OCI-LY1 (cell line): ENCODE measurements at regions not wholly inside any gene's neighbourhood (a gene's known extent, or its start where the extent isn't known, plus 50 kb on each side); places are given as distances from the start of the nearest gene placed in this dataset.

Experiments used
- H2AFZ ChIP-seq: fragments of 200-600 bp; sonication (generic), shearing (Covaris generic); 2 replicates; pipeline ENCODE4 v1.6.0; 2014; ENCODE audit warnings: antibody characterized with exemption, mild to moderate bottlenecking, low read length
- H3F3A ChIP-seq: fragments of 200-600 bp; sonication (generic), shearing (Covaris generic); 2 replicates; pipeline ENCODE4 v1.6.0; 2014; ENCODE audit warnings: mild to moderate bottlenecking, antibody characterized with exemption, low read length, moderate library complexity; ENCODE audit not compliant: insufficient read depth
- H3K27ac ChIP-seq: fragments of 200-600 bp; sonication (generic); 2 replicates; pipeline ENCODE4 v1.5.1; 2014; ENCODE audit warnings: low read length, mixed run types, mild to moderate bottlenecking, low read depth; ENCODE audit not compliant: poor library complexity, severe bottlenecking
- H3K27me3 ChIP-seq: fragments of 200-600 bp; sonication (generic); 2 replicates; pipeline ENCODE4 v1.6.0; 2014; ENCODE audit warnings: antibody characterized with exemption, mild to moderate bottlenecking, low read length, moderate library complexity; ENCODE audit not compliant: insufficient read depth
- H3K36me3 ChIP-seq: fragments of 200-600 bp; sonication (generic); 2 replicates; pipeline ENCODE4 v1.6.1; 2014; ENCODE audit warnings: mild to moderate bottlenecking, antibody characterized with exemption, low read length, moderate library complexity, mixed read lengths; ENCODE audit not compliant: insufficient read depth
- H3K4me1 ChIP-seq: fragments of 200-600 bp; sonication (generic); 2 replicates; pipeline ENCODE4 v1.5.1; 2014; ENCODE audit warnings: mild to moderate bottlenecking, low read length, moderate library complexity; ENCODE audit not compliant: insufficient read depth, severe bottlenecking
- H3K4me2 ChIP-seq: fragments of 200-600 bp; sonication (generic), shearing (Covaris generic); 2 replicates; pipeline ENCODE4 v1.6.1; 2014; ENCODE audit warnings: low read length
- H3K4me3 ChIP-seq: fragments of 200-600 bp; sonication (generic); 2 replicates; pipeline ENCODE4 v1.5.1; 2014; ENCODE audit warnings: low read length, low read depth, mild to moderate bottlenecking, mixed read lengths; ENCODE audit not compliant: poor library complexity, severe bottlenecking
- H3K79me2 ChIP-seq: fragments of 200-600 bp; shearing (Covaris generic); 2 replicates; pipeline ENCODE4 v1.6.1; 2016; ENCODE audit warnings: mixed run types, low read length, mixed read lengths; ENCODE audit not compliant: insufficient read depth
- H3K9ac ChIP-seq: fragments of 200-600 bp; sonication (generic), shearing (Covaris generic); 2 replicates; pipeline ENCODE4 v1.6.1; 2014; ENCODE audit warnings: mild to moderate bottlenecking, low read length, mixed read lengths
- H3K9me2 ChIP-seq: fragments of 200-600 bp; sonication (generic), shearing (Covaris generic); 2 replicates; pipeline ENCODE4 v1.6.1; 2014; ENCODE audit warnings: low read depth, mild to moderate bottlenecking, low read length, mixed read lengths
- H3K9me3 ChIP-seq: fragments of 200-600 bp; shearing (Covaris generic); 2 replicates; pipeline ENCODE4 v1.6.1; 2014; ENCODE audit warnings: low read length, mixed read lengths
- H4K20me1 ChIP-seq: fragments of 200-600 bp; sonication (generic), shearing (Covaris generic); 2 replicates; pipeline ENCODE4 v1.6.0; 2016; ENCODE audit warnings: mild to moderate bottlenecking, low read length; ENCODE audit not compliant: insufficient read depth
- EZH2 ChIP-seq: fragments of 200-600 bp; sonication (generic), shearing (Covaris generic); IDR thresholded peaks from 2 replicates; pipeline ENCODE4 v1.8.0; 2017; ENCODE audit warnings: borderline replicate concordance, mixed run types, mild to moderate bottlenecking, antibody characterized with exemption, low read length, moderate library complexity, mixed read lengths
- TF ChIP-seq, protein P1 (sequence below): fragments of 200-600 bp; sonication (generic), shearing (Covaris generic); IDR thresholded peaks from 2 replicates; pipeline ENCODE4 v1.5.1; 2017; ENCODE audit warnings: mild to moderate bottlenecking, antibody characterized with exemption, low read length, moderate library complexity, mixed read lengths

- TF ChIP-seq, protein P1, sequence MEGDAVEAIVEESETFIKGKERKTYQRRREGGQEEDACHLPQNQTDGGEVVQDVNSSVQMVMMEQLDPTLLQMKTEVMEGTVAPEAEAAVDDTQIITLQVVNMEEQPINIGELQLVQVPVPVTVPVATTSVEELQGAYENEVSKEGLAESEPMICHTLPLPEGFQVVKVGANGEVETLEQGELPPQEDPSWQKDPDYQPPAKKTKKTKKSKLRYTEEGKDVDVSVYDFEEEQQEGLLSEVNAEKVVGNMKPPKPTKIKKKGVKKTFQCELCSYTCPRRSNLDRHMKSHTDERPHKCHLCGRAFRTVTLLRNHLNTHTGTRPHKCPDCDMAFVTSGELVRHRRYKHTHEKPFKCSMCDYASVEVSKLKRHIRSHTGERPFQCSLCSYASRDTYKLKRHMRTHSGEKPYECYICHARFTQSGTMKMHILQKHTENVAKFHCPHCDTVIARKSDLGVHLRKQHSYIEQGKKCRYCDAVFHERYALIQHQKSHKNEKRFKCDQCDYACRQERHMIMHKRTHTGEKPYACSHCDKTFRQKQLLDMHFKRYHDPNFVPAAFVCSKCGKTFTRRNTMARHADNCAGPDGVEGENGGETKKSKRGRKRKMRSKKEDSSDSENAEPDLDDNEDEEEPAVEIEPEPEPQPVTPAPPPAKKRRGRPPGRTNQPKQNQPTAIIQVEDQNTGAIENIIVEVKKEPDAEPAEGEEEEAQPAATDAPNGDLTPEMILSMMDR, result no peak
- no peak for TF ChIP-seq EZH2
- 0 out of 2 replicates have a peak, but pooled peaks cover 3% of the 10 kb centered on the region for H3K27me3 ChIP-seq
- no peaks in the 10 kb centered on the region for H3K79me2 ChIP-seq
- H2AFZ ChIP-seq, result no peak overlapping the region
- H3K4me3 ChIP-seq, result no peak overlapping the region
- no peaks in the 10 kb centered on the region for H3K9me3 ChIP-seq
- no peaks in the 10 kb centered on the region for H4K20me1 ChIP-seq
- H3K4me2 ChIP-seq, result no peak overlapping the region
- no peaks in the 10 kb centered on the region for H3K36me3 ChIP-seq
- no peaks in the 10 kb centered on the region for H3K4me1 ChIP-seq
- no peaks in the 10 kb centered on the region for H3F3A ChIP-seq
- no peak overlapping the region for H3K27ac ChIP-seq
- H3K9me2 ChIP-seq, result no peaks in the 10 kb centered on the region
- no peak overlapping the region for H3K9ac ChIP-seq
Observed at GRCh38 chr20:61015602-61016001, 236.5 kb upstream of the CDH4 start.

DNA sequence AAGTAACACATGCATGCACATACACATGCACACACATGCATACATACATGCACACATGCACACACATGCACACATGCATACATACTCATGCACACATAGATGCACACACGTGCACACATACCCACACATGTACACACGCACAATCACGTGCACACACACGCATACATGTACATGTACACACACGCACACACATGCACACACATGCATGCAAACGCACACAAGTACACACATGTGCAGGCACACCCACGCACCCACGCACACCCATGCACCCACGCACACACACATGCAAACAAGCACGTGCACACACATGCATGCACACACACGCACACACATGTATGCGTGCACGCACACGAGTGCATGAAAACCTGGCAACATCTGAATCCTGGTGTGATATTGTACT lies 232.7 kb upstream of the CDH4 start:
- no peaks in the 10 kb centered on the region for H3K27me3 ChIP-seq

GRCh38 chr20:61023612-61024011 lies 228.4 kb upstream of the CDH4 start:
- no peak overlapping the region for H3K4me2 ChIP-seq
- H3K9me3 ChIP-seq, result no peaks in the 10 kb centered on the region
- H2AFZ ChIP-seq, result no peak overlapping the region
- H3K4me1 ChIP-seq, result no peaks in the 10 kb centered on the region
- TF ChIP-seq EZH2, result no peak
- TF ChIP-seq, protein P1, result no peak
- no peaks in the 10 kb centered on the region for H3K9me2 ChIP-seq
- no peaks in the 10 kb centered on the region for H3K36me3 ChIP-seq
- H3K9ac ChIP-seq, result no peak overlapping the region
- H3K27me3 ChIP-seq, result no peaks in the 10 kb centered on the region
- no peaks in the 10 kb centered on the region for H4K20me1 ChIP-seq
- no peaks in the 10 kb centered on the region for H3K79me2 ChIP-seq
- no peak overlapping the region for H3K4me3 ChIP-seq
- no peak overlapping the region for H3K27ac ChIP-seq
- no peaks in the 10 kb centered on the region for H3F3A ChIP-seq

More for the DNA sequence above, 232.7 kb upstream of the CDH4 start:
- TF ChIP-seq EZH2, result no peak
- TF ChIP-seq, protein P1, result no peak
- Histone ChIP-seq H3K9me3 (no peaks in the 10 kb centered on the region), H3K36me3 (no peaks in the 10 kb centered on the region), H2AFZ (no peak overlapping the region), H3K4me3 (no peak overlapping the region), H3K79me2 (no peaks in the 10 kb centered on the region), H3K27ac (no peak overlapping the region), H3K4me1 (no peaks in the 10 kb centered on the region), H3K9ac (no peak overlapping the region), H3K9me2 (no peaks in the 10 kb centered on the region), H3F3A (no peaks in the 10 kb centered on the region), H4K20me1 (no peaks in the 10 kb centered on the region), H3K4me2 (no peak overlapping the region)
